ENCODE measurements at regions not wholly inside any gene's neighbourhood (a gene's known extent, or its start where the extent isn't known, plus 50 kb on each side); places are given as distances from the start of the nearest gene placed in this dataset.

- TF ChIP-seq JARID2 (CRISPR knock-in tag; IDR thresholded peaks at IDR 0.05; ENCODE audit: insufficient replicate concordance), result no peak
- no peak for TF ChIP-seq SMC3 (IDR thresholded peaks at IDR 0.05; ENCODE audit: low read length)
- no peak for TF ChIP-seq RELA (CRISPR knock-in tag; IDR thresholded peaks at IDR 0.05)
- TF ChIP-seq, protein P1, sequence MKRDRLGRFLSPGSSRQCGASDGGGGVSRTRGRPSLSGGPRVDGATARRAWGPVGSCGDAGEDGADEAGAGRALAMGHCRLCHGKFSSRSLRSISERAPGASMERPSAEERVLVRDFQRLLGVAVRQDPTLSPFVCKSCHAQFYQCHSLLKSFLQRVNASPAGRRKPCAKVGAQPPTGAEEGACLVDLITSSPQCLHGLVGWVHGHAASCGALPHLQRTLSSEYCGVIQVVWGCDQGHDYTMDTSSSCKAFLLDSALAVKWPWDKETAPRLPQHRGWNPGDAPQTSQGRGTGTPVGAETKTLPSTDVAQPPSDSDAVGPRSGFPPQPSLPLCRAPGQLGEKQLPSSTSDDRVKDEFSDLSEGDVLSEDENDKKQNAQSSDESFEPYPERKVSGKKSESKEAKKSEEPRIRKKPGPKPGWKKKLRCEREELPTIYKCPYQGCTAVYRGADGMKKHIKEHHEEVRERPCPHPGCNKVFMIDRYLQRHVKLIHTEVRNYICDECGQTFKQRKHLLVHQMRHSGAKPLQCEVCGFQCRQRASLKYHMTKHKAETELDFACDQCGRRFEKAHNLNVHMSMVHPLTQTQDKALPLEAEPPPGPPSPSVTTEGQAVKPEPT (CRISPR knock-in tag; IDR thresholded peaks at IDR 0.05; ENCODE audit: low read depth), result no peak
- no peak for TF ChIP-seq ZNF746 (CRISPR knock-in tag; IDR thresholded peaks at IDR 0.05)
- no peak for TF ChIP-seq FOXK2 (IDR thresholded peaks at IDR 0.05)
- TF ChIP-seq, protein P2, sequence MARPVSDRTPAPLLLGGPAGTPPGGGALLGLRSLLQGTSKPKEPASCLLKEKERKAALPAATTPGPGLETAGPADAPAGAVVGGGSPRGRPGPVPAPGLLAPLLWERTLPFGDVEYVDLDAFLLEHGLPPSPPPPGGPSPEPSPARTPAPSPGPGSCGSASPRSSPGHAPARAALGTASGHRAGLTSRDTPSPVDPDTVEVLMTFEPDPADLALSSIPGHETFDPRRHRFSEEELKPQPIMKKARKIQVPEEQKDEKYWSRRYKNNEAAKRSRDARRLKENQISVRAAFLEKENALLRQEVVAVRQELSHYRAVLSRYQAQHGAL (CRISPR knock-in tag; IDR thresholded peaks at IDR 0.05; ENCODE audit: not compliant biosample characterization), result no peak
- TF ChIP-seq CTCF (CRISPR knock-in tag; IDR thresholded peaks at IDR 0.05), result no peak
- TF ChIP-seq, protein P3, sequence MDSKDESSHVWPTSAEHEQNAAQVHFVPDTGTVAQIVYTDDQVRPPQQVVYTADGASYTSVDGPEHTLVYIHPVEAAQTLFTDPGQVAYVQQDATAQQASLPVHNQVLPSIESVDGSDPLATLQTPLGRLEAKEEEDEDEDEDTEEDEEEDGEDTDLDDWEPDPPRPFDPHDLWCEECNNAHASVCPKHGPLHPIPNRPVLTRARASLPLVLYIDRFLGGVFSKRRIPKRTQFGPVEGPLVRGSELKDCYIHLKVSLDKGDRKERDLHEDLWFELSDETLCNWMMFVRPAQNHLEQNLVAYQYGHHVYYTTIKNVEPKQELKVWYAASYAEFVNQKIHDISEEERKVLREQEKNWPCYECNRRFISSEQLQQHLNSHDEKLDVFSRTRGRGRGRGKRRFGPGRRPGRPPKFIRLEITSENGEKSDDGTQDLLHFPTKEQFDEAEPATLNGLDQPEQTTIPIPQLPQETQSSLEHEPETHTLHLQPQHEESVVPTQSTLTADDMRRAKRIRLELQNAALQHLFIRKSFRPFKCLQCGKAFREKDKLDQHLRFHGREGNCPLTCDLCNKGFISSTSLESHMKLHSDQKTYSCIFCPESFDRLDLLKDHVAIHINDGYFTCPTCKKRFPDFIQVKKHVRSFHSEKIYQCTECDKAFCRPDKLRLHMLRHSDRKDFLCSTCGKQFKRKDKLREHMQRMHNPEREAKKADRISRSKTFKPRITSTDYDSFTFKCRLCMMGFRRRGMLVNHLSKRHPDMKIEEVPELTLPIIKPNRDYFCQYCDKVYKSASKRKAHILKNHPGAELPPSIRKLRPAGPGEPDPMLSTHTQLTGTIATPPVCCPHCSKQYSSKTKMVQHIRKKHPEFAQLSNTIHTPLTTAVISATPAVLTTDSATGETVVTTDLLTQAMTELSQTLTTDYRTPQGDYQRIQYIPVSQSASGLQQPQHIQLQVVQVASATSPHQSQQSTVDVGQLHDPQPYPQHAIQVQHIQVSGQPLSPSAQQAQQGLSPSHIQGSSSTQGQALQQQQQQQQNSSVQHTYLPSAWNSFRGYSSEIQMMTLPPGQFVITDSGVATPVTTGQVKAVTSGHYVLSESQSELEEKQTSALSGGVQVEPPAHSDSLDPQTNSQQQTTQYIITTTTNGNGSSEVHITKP (CRISPR knock-in tag; IDR thresholded peaks at IDR 0.05; ENCODE audit: low read depth), result no peak
These were observed 64.0 kb upstream of the RAPGEF1 start for GRCh38 chr9:131803758-131804411.
